Keratinocyte (primary cell): ENCODE measurements at regions not wholly inside any gene's neighbourhood (a gene's known extent, or its start where the extent isn't known, plus 50 kb on each side); places are given as distances from the start of the nearest gene placed in this dataset.

Experiments used
- DNase-seq: peaks from one replicate; pipeline ENCODE4 v3.0.0-alpha.2; 2011; ENCODE audit warnings: low read depth, missing footprints, low spot score
- FAIRE-seq: peaks from 2 replicates; lab custom pipeline; 2011; peaks lifted over from hg19 to GRCh38; lab: Jason Lieb, UNC
- H2AFZ ChIP-seq: 2 replicates; pipeline ENCODE4 v1.6.0; 2012; ENCODE audit warnings: low read length, control low read depth, inconsistent platforms; ENCODE audit not compliant: control insufficient read depth
- H3K27ac ChIP-seq: 2 replicates; pipeline ENCODE4 v1.5.1; 2011; ENCODE audit warnings: low read length; ENCODE audit not compliant: control insufficient read depth, insufficient read depth
- H3K27me3 ChIP-seq: 3 replicates; pipeline ENCODE4 v1.6.0; 2011; ENCODE audit warnings: low read length; ENCODE audit not compliant: control insufficient read depth, insufficient read depth; ENCODE audit errors: extremely low read depth
- H3K36me3 ChIP-seq, 2 experiments: 2 replicates in 1 of 2; 3 replicates in 1 of 2; pipeline ENCODE4 v1.5.1; 2011; ENCODE audit warnings: low read length in 2 of 2, mild to moderate bottlenecking in 1 of 2; ENCODE audit not compliant: control insufficient read depth in 2 of 2, insufficient read depth in 2 of 2; ENCODE audit errors: extremely low read depth in 1 of 2
- H3K4me1 ChIP-seq: 3 replicates; pipeline ENCODE4 v1.5.1; 2011; ENCODE audit warnings: low read length; ENCODE audit not compliant: control insufficient read depth, insufficient read depth; ENCODE audit errors: extremely low read depth
- H3K4me2 ChIP-seq: 3 replicates; pipeline ENCODE4 v1.6.0; 2011; ENCODE audit warnings: low read depth, low read length; ENCODE audit not compliant: control insufficient read depth, insufficient read depth; ENCODE audit errors: extremely low read depth
- H3K4me3 ChIP-seq, 3 experiments: fragments of 200-600 bp in 1 of 3; sonication (generic) in 1 of 3; 2 replicates in 2 of 3; 3 replicates in 1 of 3; pipeline ENCODE4 v1.5.1; 2011 to 2016; ENCODE audit warnings: low read length in 3 of 3, mild to moderate bottlenecking in 3 of 3, control low read depth in 2 of 3, inconsistent platforms in 1 of 3, low read depth in 1 of 3, mixed read lengths in 1 of 3, mixed run types in 1 of 3, moderate library complexity in 1 of 3; ENCODE audit not compliant: control insufficient read depth in 2 of 3, insufficient read depth in 2 of 3; ENCODE audit errors: extremely low read depth in 1 of 3
- H3K79me2 ChIP-seq: 2 replicates; pipeline ENCODE4 v1.6.0; 2012; ENCODE audit warnings: low read length; ENCODE audit not compliant: control insufficient read depth, insufficient read depth
- H3K9ac ChIP-seq: 3 replicates; pipeline ENCODE4 v1.6.0; 2011; ENCODE audit warnings: low read length; ENCODE audit not compliant: control insufficient read depth, insufficient read depth; ENCODE audit errors: extremely low read depth
- H3K9me1 ChIP-seq: 3 replicates; pipeline ENCODE4 v1.6.0; 2011; ENCODE audit warnings: low read length; ENCODE audit not compliant: control insufficient read depth, insufficient read depth; ENCODE audit errors: extremely low read depth
- H3K9me3 ChIP-seq: 2 replicates; pipeline ENCODE4 v1.5.1; 2012; ENCODE audit warnings: low read depth, low read length; ENCODE audit not compliant: control insufficient read depth
- H4K20me1 ChIP-seq: 3 replicates; pipeline ENCODE4 v1.6.0; 2011; ENCODE audit warnings: low read length; ENCODE audit not compliant: control insufficient read depth, insufficient read depth; ENCODE audit errors: extremely low read depth
- CTCF ChIP-seq, 3 experiments: IDR thresholded peaks in 1 of 3; conservative IDR thresholded peaks in 1 of 3; optimal IDR thresholded peaks in 1 of 3; 2 replicates in 2 of 3; 3 replicates in 1 of 3; pipeline versions ENCODE3 to v1.5.1; 2011; ENCODE audit warnings: low read length in 3 of 3, mild to moderate bottlenecking in 3 of 3, moderate library complexity in 2 of 3, control low read depth in 1 of 3, inconsistent platforms in 1 of 3; ENCODE audit not compliant: insufficient read depth in 2 of 3; ENCODE audit errors: extremely low read depth in 1 of 3
- EZH2 ChIP-seq: IDR thresholded peaks from one replicate; pipeline ENCODE4 v1.6.1; 2012; ENCODE audit warnings: inconsistent platforms, mild to moderate bottlenecking, low read length, moderate library complexity
- dilution Hi-C: fragments of 300-500 bp; cut with MboI; formaldehyde crosslinking; loops from one replicate; pipeline ENCODE4 v1.7.0; 2020; ENCODE audit warnings: low sequenced_read_pairs; ENCODE audit not compliant: extremely low pct_ligation_motif_present

DNA sequence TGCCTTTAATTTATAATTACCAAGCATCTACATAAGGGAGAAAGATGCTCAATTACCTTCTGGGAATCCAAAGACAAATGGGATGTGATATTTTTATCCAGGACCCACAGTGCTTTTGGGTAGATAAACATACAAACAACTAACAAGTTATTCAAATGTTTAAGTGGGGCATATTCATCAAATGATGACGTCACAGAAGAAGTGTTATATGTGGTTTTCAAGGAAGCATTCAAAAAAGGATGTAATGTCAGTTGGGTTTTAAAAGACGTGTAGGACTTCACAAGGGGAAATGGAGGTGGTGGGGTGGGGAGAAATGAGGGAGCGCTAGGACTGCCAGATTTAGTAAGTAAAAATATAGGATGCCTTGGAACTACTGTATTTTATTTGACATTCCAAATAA, 915.9 kb downstream of the KCNA4 start:
- Histone ChIP-seq H3K27me3 (no peaks in the 10 kb centered on the region), H3K36me3 (no peaks in the 10 kb centered on the region), H3K79me2 (no peaks in the 10 kb centered on the region), H3K4me1 (no peaks in the 10 kb centered on the region), H3K4me3 (no peak overlapping the region), H4K20me1 (no peaks in the 10 kb centered on the region), H3K27ac (no peak overlapping the region), H3K9ac (no peak overlapping the region), H3K4me2 (no peak overlapping the region), H2AFZ (no peak overlapping the region), H3K9me1 (no peaks in the 10 kb centered on the region), H3K9me3 (no peaks in the 10 kb centered on the region)
- DNase-seq = no peak
- dilution Hi-C loops = no loop called here
- no peak for FAIRE-seq
- TF ChIP-seq EZH2 (no peak), CTCF (optimal IDR thresholded peaks at IDR 0.05 in 1 of 3, IDR thresholded peaks at IDR 0.05 in 1 of 3, conservative IDR thresholded peaks at IDR 0.05 in 1 of 3; ENCODE audit: extremely low read depth in 1 of 3, insufficient read depth in 2 of 3, low read length in 3 of 3) (no peak)

- H3K79me2 ChIP-seq = no peaks in the 10 kb centered on the region
- DNase-seq = no peak
- no peak overlapping the region for H3K4me2 ChIP-seq
- H3K9ac ChIP-seq = no peak overlapping the region
- TF ChIP-seq EZH2 (no peak), CTCF (optimal IDR thresholded peaks at IDR 0.05 in 1 of 3, IDR thresholded peaks at IDR 0.05 in 1 of 3, conservative IDR thresholded peaks at IDR 0.05 in 1 of 3; ENCODE audit: extremely low read depth in 1 of 3, insufficient read depth in 2 of 3, low read length in 3 of 3) (no peak)
- H2AFZ ChIP-seq = no peak overlapping the region
- no peaks in the 10 kb centered on the region for H3K27me3 ChIP-seq
- no peaks in the 10 kb centered on the region for H3K36me3 ChIP-seq
- H3K27ac ChIP-seq = no peak overlapping the region
- H3K9me1 ChIP-seq = no peaks in the 10 kb centered on the region
- no peaks in the 10 kb centered on the region for H3K9me3 ChIP-seq
- no peaks in the 10 kb centered on the region for H3K4me1 ChIP-seq
- no peaks in the 10 kb centered on the region for H4K20me1 ChIP-seq
- no peak overlapping the region for H3K4me3 ChIP-seq
- dilution Hi-C loops = no loop called here
- no peak for FAIRE-seq
Measured at GRCh38 chr11:29095821-29096220, 921.0 kb downstream of the KCNA4 start.
